ENCODE measurements at regions not wholly inside any gene's neighbourhood (a gene's known extent, or its start where the extent isn't known, plus 50 kb on each side); places are given as distances from the start of the nearest gene placed in this dataset.

GRCh38 chr18:4839639-4840038 lies 357.4 kb downstream of the AKAIN1 start:
- no peaks in the 10 kb centered on the region for H3K36me3 ChIP-seq
- no peaks in the 10 kb centered on the region for H3K4me1 ChIP-seq (ENCODE audit: insufficient read depth)
- H3K27ac ChIP-seq, result no peak overlapping the region
- no peak for DNase-seq
- no peak for TF ChIP-seq POLR2A (IDR thresholded peaks at IDR 0.05)
- TF ChIP-seq CTCF (IDR thresholded peaks at IDR 0.05), result no peak
- TF ChIP-seq EP300 (IDR thresholded peaks at IDR 0.05), result no peak
- H3K9me3 ChIP-seq, result no peaks in the 10 kb centered on the region
- no peaks in the 10 kb centered on the region for H3K27me3 ChIP-seq
- intact Hi-C loops (cut with DNase I), result no loop called here
- no peak overlapping the region for H3K4me3 ChIP-seq

- Histone ChIP-seq H3K9me3 (no peaks in the 10 kb centered on the region), H3K4me3 (no peak overlapping the region), H3K27me3 (no peaks in the 10 kb centered on the region), H3K4me1 (ENCODE audit: insufficient read depth) (no peaks in the 10 kb centered on the region), H3K27ac (no peak overlapping the region), H3K36me3 (no peaks in the 10 kb centered on the region)
- intact Hi-C loops (cut with DNase I), result no loop called here
- WGBS, 3 donors, result 62 to 72% (median 70%) methylated on average over 1 of the region's 1 CpG
- no peak for DNase-seq
- TF ChIP-seq POLR2A (IDR thresholded peaks at IDR 0.05) (no peak), EP300 (IDR thresholded peaks at IDR 0.05) (no peak), CTCF (IDR thresholded peaks at IDR 0.05) (no peak)
Measured at GRCh38 chr18:4836141-4836540, 360.9 kb downstream of the AKAIN1 start.

- no peak for DNase-seq
- Histone ChIP-seq H3K4me1 (ENCODE audit: insufficient read depth) (no peaks in the 10 kb centered on the region), H3K4me3 (no peak overlapping the region), H3K9me3 (no peaks in the 10 kb centered on the region), H3K27me3 (no peaks in the 10 kb centered on the region), H3K27ac (no peak overlapping the region), H3K36me3 (no peaks in the 10 kb centered on the region)
- TF ChIP-seq EP300 (IDR thresholded peaks at IDR 0.05) (no peak), POLR2A (IDR thresholded peaks at IDR 0.05) (no peak), CTCF (IDR thresholded peaks at IDR 0.05) (no peak)
- intact Hi-C loops (cut with DNase I), result no loop called here
- 69 to 80% (median 70%) methylated on average over 5 of the region's 5 CpGs for WGBS, 3 donors
Measured at GRCh38 chr18:4831791-4832375, 365.2 kb downstream of the AKAIN1 start.

GRCh38 chr18:4831127-4831526 lies 365.9 kb downstream of the AKAIN1 start:
- H3K4me1 ChIP-seq (ENCODE audit: insufficient read depth), result no peaks in the 10 kb centered on the region
- H3K27me3 ChIP-seq, result no peaks in the 10 kb centered on the region
- H3K36me3 ChIP-seq, result no peaks in the 10 kb centered on the region
- DNase-seq, result no peak
- TF ChIP-seq POLR2A (IDR thresholded peaks at IDR 0.05) (no peak), CTCF (IDR thresholded peaks at IDR 0.05) (no peak), EP300 (IDR thresholded peaks at IDR 0.05) (no peak)
- intact Hi-C loops (cut with DNase I), result no loop called here
- H3K9me3 ChIP-seq, result no peaks in the 10 kb centered on the region
- 58 to 67% (median 61%) methylated on average over 2 of the region's 2 CpGs for WGBS, 3 donors
- no peak overlapping the region for H3K27ac ChIP-seq
- H3K4me3 ChIP-seq, result no peak overlapping the region
